Body of pancreas (tissue), 4 donors: ENCODE measurements at regions not wholly inside any gene's neighbourhood (a gene's known extent, or its start where the extent isn't known, plus 50 kb on each side); places are given as distances from the start of the nearest gene placed in this dataset.

Experiments used
- CTCF ChIP-seq, 7 experiments: fragments of 450-650 bp in 4 of 7; fragments of 200-600 bp in 3 of 7; sonication (generic) in 3 of 7; IDR thresholded peaks; one replicate each; pipeline ENCODE4 v1.5.1; 2016 to 2019; ENCODE audit warnings: antibody characterized with exemption in 7 of 7
- POLR2A ChIP-seq, 3 donors: fragments of 450-650 bp; IDR thresholded peaks; one replicate each; pipeline ENCODE4 v1.6.1; 2016; ENCODE audit warnings: antibody characterized with exemption in 3 of 3, mild to moderate bottlenecking in 2 of 3

GRCh38 chr17:13387952-13388351 lies 213.8 kb downstream of the HS3ST3A1 start:
- TF ChIP-seq CTCF (IDR thresholded peaks at IDR 0.05) (no peak), POLR2A (IDR thresholded peaks at IDR 0.05) (no peak)
